GM12865 (cell line): ENCODE measurements at regions not wholly inside any gene's neighbourhood (a gene's known extent, or its start where the extent isn't known, plus 50 kb on each side); places are given as distances from the start of the nearest gene placed in this dataset.

Source experiments
- DNase-seq: peaks from one replicate; pipeline ENCODE4 v3.0.0; 2010; ENCODE audit warnings: low read depth
- H3K4me3 ChIP-seq: 2 replicates; pipeline ENCODE4 v1.5.1; 2011; ENCODE audit warnings: mild to moderate bottlenecking, low read depth, low read length, control low read depth
- TF ChIP-seq, protein P1 (sequence below): IDR thresholded peaks from 2 replicates; pipeline ENCODE4 v1.5.1; 2011; ENCODE audit warnings: low read length, control low read depth, low read depth, inconsistent platforms; ENCODE audit not compliant: insufficient read depth; ENCODE audit errors: missing control alignments

DNA sequence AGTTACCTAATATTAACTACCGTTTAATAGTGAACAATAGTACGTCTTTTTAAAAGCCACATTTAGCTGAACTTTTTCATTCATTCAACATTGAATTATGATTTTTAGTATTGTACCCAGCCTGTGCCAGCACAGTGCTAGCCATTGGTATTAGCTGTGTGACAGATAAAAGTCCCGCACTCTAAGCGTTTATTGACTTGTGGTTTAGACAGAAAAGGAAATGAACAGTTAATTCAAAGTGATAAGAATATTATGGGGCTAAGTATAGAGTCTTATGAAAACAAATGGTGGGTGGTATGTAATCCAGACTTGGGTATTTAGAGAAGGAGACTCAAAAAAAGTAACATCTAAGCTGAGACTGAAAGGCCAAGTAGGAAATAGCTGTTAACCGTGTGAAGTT, 202.3 kb downstream of the RPS12 start:
- TF ChIP-seq, protein P1, sequence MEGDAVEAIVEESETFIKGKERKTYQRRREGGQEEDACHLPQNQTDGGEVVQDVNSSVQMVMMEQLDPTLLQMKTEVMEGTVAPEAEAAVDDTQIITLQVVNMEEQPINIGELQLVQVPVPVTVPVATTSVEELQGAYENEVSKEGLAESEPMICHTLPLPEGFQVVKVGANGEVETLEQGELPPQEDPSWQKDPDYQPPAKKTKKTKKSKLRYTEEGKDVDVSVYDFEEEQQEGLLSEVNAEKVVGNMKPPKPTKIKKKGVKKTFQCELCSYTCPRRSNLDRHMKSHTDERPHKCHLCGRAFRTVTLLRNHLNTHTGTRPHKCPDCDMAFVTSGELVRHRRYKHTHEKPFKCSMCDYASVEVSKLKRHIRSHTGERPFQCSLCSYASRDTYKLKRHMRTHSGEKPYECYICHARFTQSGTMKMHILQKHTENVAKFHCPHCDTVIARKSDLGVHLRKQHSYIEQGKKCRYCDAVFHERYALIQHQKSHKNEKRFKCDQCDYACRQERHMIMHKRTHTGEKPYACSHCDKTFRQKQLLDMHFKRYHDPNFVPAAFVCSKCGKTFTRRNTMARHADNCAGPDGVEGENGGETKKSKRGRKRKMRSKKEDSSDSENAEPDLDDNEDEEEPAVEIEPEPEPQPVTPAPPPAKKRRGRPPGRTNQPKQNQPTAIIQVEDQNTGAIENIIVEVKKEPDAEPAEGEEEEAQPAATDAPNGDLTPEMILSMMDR, result no peak
- no peak overlapping the region for H3K4me3 ChIP-seq
- no peak for DNase-seq

DNA sequence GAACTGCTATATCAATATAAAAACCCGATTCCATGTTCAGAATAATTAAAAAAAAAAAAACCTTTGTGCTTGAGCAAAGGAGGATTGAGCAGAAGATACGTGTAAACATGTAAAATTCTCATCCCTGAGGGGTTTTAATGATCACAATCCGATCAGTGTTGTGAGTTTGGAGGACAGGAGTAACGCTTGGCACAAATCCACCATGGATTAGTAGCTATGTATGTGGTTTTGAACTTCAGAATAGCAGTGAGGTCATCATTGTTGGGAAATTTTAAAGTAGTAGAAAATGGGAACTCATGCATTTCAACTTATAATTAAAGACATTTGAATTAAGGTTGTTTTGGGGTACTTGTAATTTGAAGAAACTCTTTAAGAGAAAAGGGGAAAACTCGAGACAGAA, 203.2 kb downstream of the RPS12 start:
- H3K4me3 ChIP-seq, result no peak overlapping the region
- TF ChIP-seq, protein P1, result no peak
- DNase-seq, result no peak

DNA sequence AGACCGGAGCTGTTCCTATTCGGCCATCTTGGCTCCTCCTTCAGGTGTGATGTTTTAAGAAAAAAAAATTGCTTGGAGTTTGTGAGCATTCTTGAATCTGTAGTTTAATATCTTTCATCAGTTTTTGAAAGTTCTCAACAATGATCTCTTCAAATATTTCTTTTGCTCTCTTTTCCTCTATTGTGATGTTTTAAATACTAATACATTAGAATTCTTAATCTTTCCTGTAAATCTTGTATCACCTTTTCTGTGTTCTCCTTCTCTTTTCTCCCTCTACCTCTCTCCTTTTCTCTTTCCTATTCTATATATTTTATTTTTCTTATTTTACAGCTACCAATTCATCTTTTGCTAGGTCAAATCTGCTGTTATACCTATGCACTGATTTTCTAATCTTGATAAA, 212.3 kb downstream of the RPS12 start:
- TF ChIP-seq, protein P1, result no peak
- DNase-seq, result no peak
- no peak overlapping the region for H3K4me3 ChIP-seq

DNA sequence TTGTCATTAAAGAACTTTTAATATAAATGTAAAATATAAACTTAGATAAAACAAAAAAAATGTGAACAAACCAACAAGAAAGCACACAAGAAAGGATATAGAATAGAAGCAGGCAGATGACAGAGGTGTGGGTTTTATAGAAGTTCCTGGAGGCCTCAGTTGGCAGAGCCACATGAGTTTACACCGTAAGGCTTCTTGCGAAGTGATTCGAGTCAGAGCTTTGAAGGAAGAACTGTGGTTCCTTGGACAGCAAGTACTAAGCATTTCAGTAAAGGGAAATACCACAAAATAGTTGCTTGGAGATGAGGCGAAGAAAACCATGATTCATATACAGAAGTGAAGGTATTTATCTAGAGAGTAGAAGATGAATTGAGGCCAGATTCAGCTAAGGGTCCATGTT, 207.9 kb upstream of the EYA4 start:
- no peak overlapping the region for H3K4me3 ChIP-seq
- DNase-seq, result no peak
- TF ChIP-seq, protein P1, result no peak

DNA sequence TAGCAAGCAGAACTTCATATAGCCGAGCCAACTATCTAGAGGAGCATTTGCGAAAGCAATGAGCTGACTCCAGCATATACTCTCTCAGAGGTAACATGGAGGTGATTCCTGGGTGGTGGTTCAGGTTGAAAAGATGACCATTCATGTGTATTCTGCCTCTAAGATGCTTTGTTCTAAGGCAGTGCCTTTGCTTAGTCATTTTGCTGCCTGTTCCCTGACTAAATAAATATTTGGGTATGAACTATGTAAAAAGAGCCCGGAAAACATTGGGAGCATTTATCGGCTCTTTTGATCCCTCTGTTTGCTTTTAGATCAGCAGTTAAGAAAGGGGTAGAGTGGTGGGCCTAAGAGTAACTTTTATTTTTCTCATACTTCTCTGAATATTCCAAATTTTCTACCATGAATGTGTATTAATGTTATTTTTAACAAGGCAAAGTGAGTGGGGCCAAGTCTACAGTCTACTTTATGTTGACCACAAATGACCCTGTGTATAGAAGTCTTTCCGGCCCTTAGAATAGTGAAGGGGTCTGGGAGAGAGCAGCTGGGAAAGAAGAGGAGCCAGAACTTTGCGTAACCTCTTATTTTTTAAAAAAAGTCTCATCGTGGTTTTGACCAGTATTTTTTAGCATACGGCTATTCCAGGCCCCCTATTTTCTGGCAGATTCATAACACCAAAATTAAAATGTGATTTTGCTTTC, 206.5 kb upstream of the EYA4 start:
- no peak for DNase-seq
- TF ChIP-seq, protein P1, result no peak
- H3K4me3 ChIP-seq, result no peak overlapping the region

DNA sequence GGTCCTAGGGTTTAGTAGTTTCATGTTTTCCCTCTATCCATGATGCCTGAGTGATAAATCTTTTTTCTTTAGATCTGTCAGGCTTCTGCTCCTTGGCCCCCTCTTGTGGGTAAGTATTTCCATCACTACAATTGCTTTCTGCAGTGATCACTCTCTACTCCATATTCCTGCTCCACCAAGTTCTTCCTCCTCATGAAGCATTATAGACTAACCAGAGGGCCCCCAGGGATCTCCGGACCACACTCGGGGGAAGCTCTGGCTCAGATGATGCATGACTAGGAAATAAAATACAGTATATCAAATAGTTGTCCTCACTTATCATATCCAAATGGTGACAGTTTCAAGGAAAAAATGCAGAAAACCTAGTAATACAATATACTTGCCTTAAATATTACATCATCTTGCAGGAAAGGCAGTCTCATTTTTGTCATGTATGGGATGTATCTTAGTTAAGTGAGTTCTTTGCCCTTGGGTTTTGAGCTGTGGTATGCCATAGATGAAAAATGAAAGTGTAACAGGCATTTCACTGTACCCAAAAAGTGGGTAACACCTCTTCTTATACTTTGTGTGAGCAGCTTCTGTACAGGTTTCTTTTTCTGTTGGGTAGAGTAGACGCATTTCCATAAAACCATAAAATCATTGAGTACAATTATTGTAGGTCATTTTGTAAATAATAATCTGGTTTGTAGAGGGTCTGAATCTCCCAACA, 200.9 kb upstream of the EYA4 start:
- H3K4me3 ChIP-seq, result no peak overlapping the region
- TF ChIP-seq, protein P1, result peak; percentile 29
- DNase-seq, result peak; percentile 8
